AG20443 (cell line): ENCODE measurements at regions not wholly inside any gene's neighbourhood (a gene's known extent, or its start where the extent isn't known, plus 50 kb on each side); places are given as distances from the start of the nearest gene placed in this dataset.

ENCODE experiments used
- DNase-seq: peaks from one replicate; pipeline ENCODE4 v3.0.0; 2012; ENCODE audit warnings: low spot score, mixed read lengths

- no peak for DNase-seq
These were observed 120.0 kb upstream of the SNTG2 start for GRCh38 chr2:830419-831224.

- no peak for DNase-seq
These were observed 121.6 kb upstream of the SNTG2 start for GRCh38 chr2:829047-829446.

- no peak for DNase-seq
These were observed 125.7 kb upstream of the SNTG2 start for GRCh38 chr2:824954-825353.

- no peak for DNase-seq
These were observed 126.1 kb upstream of the SNTG2 start for GRCh38 chr2:824524-824923.

GRCh38 chr2:821546-821945 lies 129.1 kb upstream of the SNTG2 start:
- DNase-seq, result no peak

GRCh38 chr2:819601-820000 lies 131.0 kb upstream of the SNTG2 start:
- DNase-seq, result no peak

- DNase-seq, result no peak
These were observed 131.5 kb upstream of the SNTG2 start for GRCh38 chr2:819121-819520.

- no peak for DNase-seq
These were observed 133.2 kb upstream of the SNTG2 start for GRCh38 chr2:817336-818015.

DNA sequence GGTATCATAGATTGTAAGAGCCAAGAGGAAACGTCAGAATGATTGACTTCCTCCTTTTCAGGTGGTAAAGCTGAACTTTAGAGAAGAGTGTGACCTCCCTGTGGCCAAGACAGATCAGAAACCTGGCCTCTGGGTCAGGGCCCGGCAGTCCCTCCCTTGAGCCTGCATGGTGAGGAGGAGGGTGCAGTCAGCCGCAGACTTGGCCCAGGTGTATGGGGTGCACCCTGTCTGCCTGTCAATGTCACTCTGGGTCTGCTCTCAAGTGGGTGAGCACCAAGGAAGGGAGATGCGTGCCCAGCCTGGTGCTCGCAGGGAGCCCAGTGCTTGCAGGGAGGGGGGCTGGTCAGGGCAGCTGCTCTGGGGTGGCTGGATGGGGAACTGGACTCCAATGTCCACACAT lies 134.4 kb upstream of the SNTG2 start:
- DNase-seq, result no peak

- DNase-seq, result no peak
These were observed 133.2 kb upstream of the TMEM18 start for GRCh38 chr2:810397-810796.

DNA sequence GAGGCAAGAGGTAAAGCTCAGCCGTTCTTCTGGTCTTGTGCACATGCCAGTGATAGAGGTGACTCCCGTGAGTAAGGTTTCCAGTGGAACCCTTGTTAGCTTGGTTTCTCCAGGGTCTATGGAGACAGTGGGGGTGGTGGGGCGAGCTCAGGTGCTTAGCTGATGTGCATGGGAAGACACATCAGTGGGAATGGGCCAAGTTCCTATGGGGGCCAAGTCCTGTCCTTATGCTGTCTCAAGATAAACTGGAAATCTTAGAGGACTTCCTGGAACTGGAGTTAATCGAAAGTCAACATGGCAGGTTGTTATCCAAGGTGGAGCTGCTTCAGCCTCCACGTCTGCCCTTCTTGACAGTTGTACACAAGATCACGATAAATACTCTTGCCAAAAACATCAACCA lies 130.1 kb upstream of the TMEM18 start:
- DNase-seq, result no peak

DNA sequence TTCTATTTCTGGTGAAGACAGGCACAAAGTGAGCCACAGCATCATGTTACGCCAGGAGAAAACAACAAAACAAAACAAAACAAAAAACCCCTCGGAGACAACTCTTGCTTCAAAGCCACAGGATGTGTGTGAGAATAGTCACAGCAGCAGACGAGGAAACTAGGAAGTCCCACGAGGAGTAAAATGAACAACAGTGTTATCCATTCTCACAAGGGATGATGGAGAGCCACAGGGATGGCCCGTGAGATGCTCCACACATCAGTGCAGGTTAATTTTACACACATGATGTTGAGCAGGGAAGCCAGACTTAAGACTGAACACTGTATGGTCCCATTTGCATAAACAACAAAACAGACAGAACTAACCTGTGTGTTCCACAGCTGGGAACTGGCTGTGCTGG lies 128.5 kb upstream of the TMEM18 start:
- DNase-seq, result no peak

DNA sequence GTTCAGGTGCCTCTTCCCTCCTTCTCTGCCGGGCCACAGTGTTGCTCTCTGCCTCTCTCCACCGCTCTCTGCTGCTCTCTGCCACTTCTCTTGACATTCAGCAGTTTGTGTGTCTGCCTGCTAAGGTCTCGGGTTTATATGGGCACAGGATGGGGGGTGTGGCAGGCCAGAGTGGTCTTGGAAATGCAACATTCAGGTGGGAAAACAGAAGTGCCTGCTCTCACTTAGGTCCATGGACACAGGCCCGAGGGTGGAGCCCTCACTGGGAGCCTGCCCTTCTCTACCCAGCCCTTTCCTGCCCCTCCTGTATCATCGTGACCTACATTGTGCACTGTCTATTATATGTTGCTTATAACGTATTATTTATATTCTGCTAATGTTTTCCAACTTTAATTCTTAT lies 120.8 kb upstream of the TMEM18 start:
- no peak for DNase-seq

- no peak for DNase-seq
These were observed 120.3 kb upstream of the TMEM18 start for GRCh38 chr2:797556-797955.

DNA sequence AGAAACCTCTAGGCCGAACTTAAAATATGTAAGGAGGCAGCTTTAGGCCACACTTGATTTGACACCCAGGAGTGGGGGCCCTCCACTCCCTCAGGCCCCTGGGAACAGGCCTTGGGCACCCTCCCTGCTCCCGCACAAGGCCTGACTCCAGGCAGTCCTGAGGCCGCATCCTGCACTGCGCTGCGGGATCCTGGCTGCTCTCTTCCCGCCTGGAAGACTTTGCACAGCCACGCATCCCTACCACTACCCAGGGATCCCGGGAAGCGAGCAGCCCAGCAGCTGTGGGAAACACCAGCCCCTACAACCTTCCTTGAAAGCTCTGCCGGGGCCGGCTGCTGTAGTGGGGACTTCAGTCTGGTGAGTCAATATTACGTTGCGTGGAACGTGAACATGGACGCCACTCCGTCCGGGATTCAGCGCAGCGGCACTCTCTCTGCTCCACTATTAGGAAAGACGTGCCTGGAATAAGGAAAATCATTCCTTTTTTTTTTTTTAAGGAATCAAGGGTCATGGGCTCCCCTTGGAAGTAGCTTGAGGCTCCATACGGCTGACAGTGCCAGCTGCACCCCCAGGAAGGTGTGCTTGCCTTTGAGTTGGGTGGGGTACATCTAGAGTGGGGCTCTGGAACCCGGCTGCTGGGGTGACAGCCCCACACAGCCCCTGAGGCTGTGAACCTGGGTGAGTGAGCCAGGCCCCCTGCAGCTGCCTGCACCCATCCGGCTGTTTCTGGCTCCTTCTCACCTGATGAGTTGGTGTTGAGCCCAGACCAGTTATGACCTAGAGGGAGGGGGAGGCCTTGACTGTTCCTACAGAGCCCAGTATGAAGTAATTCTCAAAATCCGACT lies 119.2 kb upstream of the TMEM18 start:
- no peak for DNase-seq

DNA sequence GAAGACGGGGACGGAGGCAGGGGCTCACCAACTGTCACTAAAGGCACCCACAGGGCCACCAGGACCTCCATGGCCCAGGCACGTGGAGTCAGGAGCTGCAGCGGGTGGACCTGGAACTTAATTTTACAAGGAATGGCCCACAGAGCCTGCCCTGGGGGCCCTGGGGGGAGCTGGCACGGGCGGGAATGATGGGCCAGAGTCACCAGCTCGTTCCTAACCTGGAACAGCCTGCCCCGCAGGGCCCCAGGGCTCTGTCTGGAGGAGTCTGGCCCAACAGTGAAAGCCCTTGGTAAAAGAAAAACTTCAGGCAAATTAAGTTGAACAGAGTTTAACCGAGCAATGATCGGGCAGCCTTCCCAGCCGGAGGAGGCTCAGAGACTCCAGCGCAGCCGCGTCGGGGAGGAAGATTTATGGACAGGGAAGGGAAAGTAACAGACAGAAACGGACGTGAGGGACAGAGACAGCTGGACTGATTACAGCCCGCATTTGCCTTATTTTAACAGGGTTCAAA lies 118.4 kb upstream of the TMEM18 start:
- DNase-seq, result no peak

- DNase-seq, result no peak
These were observed 117.5 kb upstream of the TMEM18 start for GRCh38 chr2:794554-795241.

GRCh38 chr2:793236-793635 lies 116.0 kb upstream of the TMEM18 start:
- no peak for DNase-seq

DNA sequence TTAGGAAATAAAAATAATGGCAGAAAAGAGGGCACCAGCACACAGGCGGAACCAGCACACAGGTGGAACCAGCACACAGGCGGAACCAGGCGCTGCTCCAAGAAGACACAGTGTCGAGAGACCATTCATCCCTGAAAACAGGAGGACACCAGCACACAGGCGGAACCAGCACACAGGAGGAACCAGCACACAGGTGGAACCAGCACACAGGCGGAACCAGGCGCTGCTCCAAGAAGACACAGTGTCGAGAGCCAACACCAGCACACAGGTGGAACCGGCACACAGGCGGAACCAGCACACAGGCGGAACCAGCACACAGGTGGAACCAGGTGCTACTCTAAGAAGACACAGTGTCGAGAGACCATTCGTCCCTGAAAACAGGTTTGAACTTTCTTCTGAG lies 115.5 kb upstream of the TMEM18 start:
- no peak for DNase-seq

DNA sequence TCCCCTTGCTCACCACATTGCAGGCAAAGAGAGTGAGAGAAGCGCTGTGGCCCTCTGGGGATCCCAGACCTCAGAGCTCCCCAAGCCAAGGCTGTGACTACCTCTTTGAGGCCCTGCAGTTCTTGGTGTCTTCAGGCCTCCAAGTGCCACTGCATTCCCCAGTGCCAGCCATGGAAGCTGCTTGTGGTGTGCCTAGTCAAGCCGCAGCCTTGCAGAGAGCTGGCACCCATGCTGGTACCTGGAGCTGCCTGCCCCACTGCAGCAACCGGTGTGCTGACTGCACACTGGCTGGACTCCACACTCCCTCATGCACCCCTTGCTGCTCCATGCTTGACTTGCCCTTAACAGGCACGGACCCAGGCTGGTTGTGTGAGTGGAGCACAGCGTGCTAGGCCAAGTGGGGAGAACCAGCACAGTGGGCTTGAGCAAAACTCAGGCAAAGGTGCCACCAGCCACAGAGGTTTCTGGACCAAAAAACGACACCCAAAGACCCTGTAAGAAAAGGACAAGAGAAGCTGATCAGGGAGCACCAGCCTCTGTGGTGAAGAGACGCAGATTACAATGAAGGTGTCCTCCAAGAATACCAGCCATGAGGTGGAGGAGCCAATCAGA lies 113.5 kb upstream of the TMEM18 start:
- no peak for DNase-seq

- DNase-seq, result no peak
These were observed 112.9 kb upstream of the TMEM18 start for GRCh38 chr2:790081-790480.

- no peak for DNase-seq
These were observed 112.3 kb upstream of the TMEM18 start for GRCh38 chr2:789529-789928.
